WI38 (cell line): ENCODE measurements at regions not wholly inside any gene's neighbourhood (a gene's known extent, or its start where the extent isn't known, plus 50 kb on each side); places are given as distances from the start of the nearest gene placed in this dataset.

ENCODE experiments used
- H3K4me3 ChIP-seq: 2 replicates; pipeline ENCODE4 v1.5.1; 2011; ENCODE audit warnings: low read depth, mild to moderate bottlenecking, control low read depth, low read length
- CTCF ChIP-seq: IDR thresholded peaks from 2 replicates; pipeline ENCODE4 v1.5.1; 2012; ENCODE audit warnings: low read depth, mild to moderate bottlenecking, control low read depth, low read length

- no peak overlapping the region for H3K4me3 ChIP-seq
- TF ChIP-seq CTCF, result no peak
These were observed 270.0 kb upstream of the GYPC start for GRCh38 chr2:126385983-126386382.

- TF ChIP-seq CTCF, result no peak
- H3K4me3 ChIP-seq, result no peak overlapping the region
These were observed 266.5 kb upstream of the GYPC start for GRCh38 chr2:126389446-126389845.

- TF ChIP-seq CTCF, result no peak
- no peak overlapping the region for H3K4me3 ChIP-seq
These were observed 263.1 kb upstream of the GYPC start for GRCh38 chr2:126392889-126393288.

GRCh38 chr2:126399001-126399400 lies 257.0 kb upstream of the GYPC start:
- TF ChIP-seq CTCF, result no peak
- no peak overlapping the region for H3K4me3 ChIP-seq

GRCh38 chr2:126403039-126403628 lies 252.8 kb upstream of the GYPC start:
- no peak overlapping the region for H3K4me3 ChIP-seq
- TF ChIP-seq CTCF, result no peak

- no peak for TF ChIP-seq CTCF
- H3K4me3 ChIP-seq, result no peak overlapping the region
These were observed 249.7 kb upstream of the GYPC start for GRCh38 chr2:126406267-126406666.

GRCh38 chr2:126408671-126409070 lies 247.3 kb upstream of the GYPC start:
- H3K4me3 ChIP-seq, result no peak overlapping the region
- no peak for TF ChIP-seq CTCF
